Karpas-422 (cell line): ENCODE measurements at regions not wholly inside any gene's neighbourhood (a gene's known extent, or its start where the extent isn't known, plus 50 kb on each side); places are given as distances from the start of the nearest gene placed in this dataset.

ENCODE experiments used
- DNase-seq: peaks from one replicate; pipeline ENCODE4 v3.0.0-alpha.2; 2015
- H2AFZ ChIP-seq: fragments of 200-600 bp; sonication (generic); 2 replicates; pipeline ENCODE4 v1.6.1; 2014; ENCODE audit warnings: antibody characterized with exemption, low read length, mixed read lengths
- H3K27ac ChIP-seq: fragments of 200-600 bp; sonication (generic); 2 replicates; pipeline ENCODE4 v1.5.1; 2014; ENCODE audit warnings: mild to moderate bottlenecking, low read length, moderate library complexity
- H3K27me3 ChIP-seq: fragments of 200-600 bp; sonication (generic); 2 replicates; pipeline ENCODE4 v1.6.1; 2014; ENCODE audit warnings: low read length, mixed read lengths
- H3K36me3 ChIP-seq: fragments of 200-600 bp; sonication (generic); 2 replicates; pipeline ENCODE4 v1.6.1; 2014; ENCODE audit warnings: low read length, mixed read lengths; ENCODE audit not compliant: insufficient read depth
- H3K4me1 ChIP-seq: fragments of 200-600 bp; sonication (generic); 2 replicates; pipeline ENCODE4 v1.6.1; 2014; ENCODE audit warnings: mild to moderate bottlenecking, low read length, mixed read lengths
- H3K4me2 ChIP-seq: fragments of 200-600 bp; sonication (generic); 2 replicates; pipeline ENCODE4 v1.6.1; 2014; ENCODE audit warnings: low read length, low read depth, mild to moderate bottlenecking; ENCODE audit not compliant: poor library complexity, severe bottlenecking
- H3K4me3 ChIP-seq: fragments of 200-600 bp; sonication (generic); 2 replicates; pipeline ENCODE4 v1.5.1; 2014; ENCODE audit warnings: mild to moderate bottlenecking, antibody characterized with exemption, low read length, mixed read lengths
- H3K79me2 ChIP-seq: fragments of 200-600 bp; sonication (generic); 2 replicates; pipeline ENCODE4 v1.6.1; 2014; ENCODE audit warnings: mild to moderate bottlenecking, low read length, mixed read lengths
- H3K9ac ChIP-seq: fragments of 200-600 bp; sonication (generic); 2 replicates; pipeline ENCODE4 v1.6.0; 2014; ENCODE audit warnings: low read length
- H3K9me2 ChIP-seq: fragments of 200-600 bp; sonication (generic), shearing (Covaris generic); replicated peaks from 2 replicates; pipeline ENCODE4 v1.6.0; 2014; ENCODE audit warnings: mild to moderate bottlenecking, low read length, moderate library complexity; ENCODE audit not compliant: insufficient read depth
- H3K9me3 ChIP-seq: fragments of 300-700, 200-600 bp; sonication (generic); 2 replicates; pipeline ENCODE4 v1.6.1; 2014; ENCODE audit warnings: low read length, mixed read lengths
- H4K20me1 ChIP-seq: fragments of 200-600 bp; sonication (generic); 2 replicates; pipeline ENCODE4 v1.6.1; 2014; ENCODE audit warnings: mild to moderate bottlenecking, antibody characterized with exemption, low read length, low read depth; ENCODE audit not compliant: insufficient read depth

DNA sequence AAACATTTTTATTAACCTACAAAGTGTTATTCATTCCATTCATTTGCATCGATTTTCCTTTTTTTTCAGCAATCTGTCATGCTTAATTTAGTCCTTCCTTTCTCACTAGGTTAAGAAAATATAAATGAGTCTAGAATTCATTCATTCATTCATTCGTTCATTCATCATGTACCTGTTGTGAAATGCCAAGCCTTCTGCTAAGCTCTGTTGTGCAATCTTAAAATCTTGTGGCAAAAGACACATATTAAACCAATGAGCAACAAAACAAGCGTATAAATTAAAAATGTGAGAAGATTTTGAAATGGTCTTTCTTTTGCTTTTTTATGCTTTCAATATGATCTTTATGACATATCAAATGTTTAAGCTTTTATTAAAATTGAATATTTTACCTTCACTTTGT is 88.6 kb upstream of the MAD2L1 start:
- Histone ChIP-seq H2AFZ (no peak overlapping the region), H3K9me3 (no peaks in the 10 kb centered on the region), H3K79me2 (no peaks in the 10 kb centered on the region), H3K36me3 (no peaks in the 10 kb centered on the region), H3K27ac (no peak overlapping the region), H3K4me2 (no peak overlapping the region), H4K20me1 (no peaks in the 10 kb centered on the region), H3K9ac (no peak overlapping the region), H3K27me3 (no peaks in the 10 kb centered on the region), H3K4me1 (no peaks in the 10 kb centered on the region), H3K4me3 (no peak overlapping the region), H3K9me2 (no peaks in the 10 kb centered on the region)
- no peak for DNase-seq

DNA sequence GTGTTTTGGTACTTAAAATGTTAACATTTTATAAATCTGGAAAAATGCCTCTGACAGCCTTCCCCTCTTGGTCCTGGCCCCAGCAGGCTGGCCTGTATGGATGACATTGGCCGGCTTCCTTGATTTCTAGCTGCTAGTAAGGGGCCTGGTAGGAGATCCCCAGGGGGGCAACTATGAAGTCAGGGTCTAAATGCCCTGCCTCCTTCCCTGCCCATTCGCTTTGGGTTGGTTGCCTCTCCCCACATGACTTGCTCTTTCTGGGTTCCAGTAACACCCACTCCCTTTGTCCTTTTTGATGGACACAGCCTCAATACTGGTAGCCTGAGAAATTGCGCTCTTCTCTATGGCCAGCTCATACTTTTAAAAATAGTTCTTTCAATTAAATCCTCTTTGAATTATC is 78.0 kb upstream of the MAD2L1 start:
- Histone ChIP-seq H4K20me1 (no peaks in the 10 kb centered on the region), H3K4me1 (no peaks in the 10 kb centered on the region), H3K4me2 (no peak overlapping the region), H3K79me2 (no peaks in the 10 kb centered on the region), H3K4me3 (no peak overlapping the region), H3K27ac (no peak overlapping the region), H2AFZ (no peak overlapping the region), H3K9ac (no peak overlapping the region), H3K9me2 (no peaks in the 10 kb centered on the region), H3K36me3 (no peaks in the 10 kb centered on the region), H3K9me3 (no peaks in the 10 kb centered on the region), H3K27me3 (no peaks in the 10 kb centered on the region)
- DNase-seq: no peak

DNA sequence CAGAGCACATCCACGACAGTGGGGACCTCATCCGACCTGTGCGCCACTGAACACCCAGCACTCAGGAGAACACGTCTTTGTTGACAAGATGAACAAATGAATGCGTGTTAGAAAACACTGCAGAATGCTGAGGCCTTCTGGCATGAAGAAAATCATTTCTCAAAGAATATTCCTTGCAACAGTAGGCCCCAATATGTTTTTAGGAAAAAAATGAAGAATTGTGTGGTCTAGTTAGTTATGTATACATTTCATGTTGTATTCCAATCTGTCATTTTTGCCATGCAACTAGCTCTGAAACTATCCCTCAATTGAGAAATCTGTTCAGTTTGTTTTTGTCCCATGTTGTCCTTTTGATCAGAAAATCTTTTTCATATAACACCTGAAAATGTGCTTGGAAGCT is 77.4 kb upstream of the MAD2L1 start:
- Histone ChIP-seq H2AFZ (no peak overlapping the region), H3K4me2 (no peak overlapping the region), H3K27ac (no peak overlapping the region), H3K79me2 (no peaks in the 10 kb centered on the region), H3K4me1 (no peaks in the 10 kb centered on the region), H3K27me3 (no peaks in the 10 kb centered on the region), H3K4me3 (no peak overlapping the region), H3K9me2 (no peaks in the 10 kb centered on the region), H3K36me3 (no peaks in the 10 kb centered on the region), H3K9me3 (no peaks in the 10 kb centered on the region), H4K20me1 (no peaks in the 10 kb centered on the region), H3K9ac (no peak overlapping the region)
- no peak for DNase-seq

DNA sequence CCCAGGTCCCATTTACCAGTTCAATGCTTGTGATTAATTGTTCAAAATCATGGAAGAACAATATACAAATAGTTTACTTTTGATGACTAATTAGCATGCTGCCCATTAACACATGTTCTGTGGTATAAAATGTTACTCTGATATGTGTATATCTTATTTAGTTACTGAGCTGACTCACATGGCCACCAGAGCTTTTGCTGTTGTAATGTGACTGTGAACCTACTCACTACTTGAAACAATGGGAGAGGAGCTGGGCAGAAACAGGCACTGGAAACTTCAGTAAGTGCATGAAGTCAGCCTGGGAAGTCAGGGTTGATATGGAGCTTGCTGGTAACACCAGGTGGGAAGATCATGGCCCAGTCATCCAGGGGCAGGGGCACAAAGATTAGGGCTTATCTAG is 72.7 kb upstream of the MAD2L1 start:
- Histone ChIP-seq H3K27me3 (no peaks in the 10 kb centered on the region), H3K4me2 (no peak overlapping the region), H3K9ac (no peak overlapping the region), H3K79me2 (no peaks in the 10 kb centered on the region), H4K20me1 (no peaks in the 10 kb centered on the region), H3K27ac (no peak overlapping the region), H3K4me3 (no peak overlapping the region), H2AFZ (no peak overlapping the region), H3K9me3 (no peaks in the 10 kb centered on the region), H3K4me1 (no peaks in the 10 kb centered on the region), H3K36me3 (no peaks in the 10 kb centered on the region), H3K9me2 (no peaks in the 10 kb centered on the region)
- DNase-seq: no peak

DNA sequence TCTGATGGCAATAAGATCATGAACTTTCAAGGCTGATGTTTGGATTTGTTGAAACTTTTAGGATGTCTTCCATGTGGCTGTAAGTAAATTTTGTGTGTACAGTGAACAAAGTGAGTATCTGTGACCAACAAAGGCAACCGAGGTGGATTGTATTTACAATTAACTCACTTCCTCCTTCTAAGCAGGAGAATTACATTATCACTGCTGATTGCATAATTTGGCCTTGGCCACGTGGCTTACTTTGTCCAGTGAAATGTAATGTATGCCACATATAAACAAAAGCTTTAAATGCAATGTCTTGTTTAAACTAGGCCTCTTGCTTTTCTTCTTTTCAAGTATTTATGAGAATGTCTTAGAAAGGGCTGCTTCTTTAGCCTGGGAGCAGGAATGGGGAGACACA is 66.3 kb upstream of the MAD2L1 start:
- DNase-seq: peak; percentile 62
- Histone ChIP-seq H3K9ac (no peak overlapping the region), H3K36me3 (no peaks in the 10 kb centered on the region)

DNA sequence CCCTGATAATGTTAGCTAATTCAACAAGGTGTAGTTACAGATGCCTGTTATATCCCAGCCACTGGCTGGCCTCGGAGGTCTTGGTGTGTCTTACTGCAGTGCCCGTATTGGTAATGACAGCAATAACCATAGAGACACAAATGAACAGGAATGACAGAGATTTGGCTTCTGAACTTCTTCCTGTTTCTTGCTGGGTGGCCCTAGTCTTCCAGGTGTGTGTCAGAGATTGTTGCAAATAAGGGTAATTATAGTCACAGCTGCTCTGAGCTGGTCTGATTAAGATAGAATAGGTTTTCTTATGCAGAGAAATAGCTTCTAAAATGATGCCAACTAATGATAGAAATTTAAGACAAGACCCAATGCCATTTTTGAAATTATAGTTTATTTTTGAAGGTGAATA is 64.1 kb upstream of the MAD2L1 start:
- Histone ChIP-seq H3K9ac (peak overlapping the region; percentile 23), H3K4me2 (peak overlapping the region; percentile 62), H3K79me2 (no peaks in the 10 kb centered on the region), H3K9me3 (no peaks in the 10 kb centered on the region), H3K9me2 (no peaks in the 10 kb centered on the region), H2AFZ (peak overlapping the region; percentile 97), H3K27ac (peak overlapping the region; percentile 87), H3K4me3 (peak overlapping the region; percentile 39; the same call in 1 of the 2 replicates), H3K4me1 (peaks cover 28% of the 10 kb centered on the region), H3K27me3 (no peaks in the 10 kb centered on the region), H4K20me1 (no peaks in the 10 kb centered on the region), H3K36me3 (no peaks in the 10 kb centered on the region)
- peak; percentile 78 for DNase-seq

More for the DNA sequence above, 66.3 kb upstream of the MAD2L1 start:
- Histone ChIP-seq H3K9me3 (no peaks in the 10 kb centered on the region), H3K9me2 (no peaks in the 10 kb centered on the region), H3K4me3 (no peak overlapping the region), H2AFZ (peak overlapping the region; percentile 97; the same call in 1 of the 2 replicates), H3K79me2 (no peaks in the 10 kb centered on the region), H4K20me1 (no peaks in the 10 kb centered on the region), H3K27ac (no peak overlapping the region), H3K4me2 (no peak overlapping the region), H3K4me1 (peaks cover 28% of the 10 kb centered on the region), H3K27me3 (no peaks in the 10 kb centered on the region)
